Heart left ventricle (tissue), 16 donors: ENCODE measurements at regions not wholly inside any gene's neighbourhood (a gene's known extent, or its start where the extent isn't known, plus 50 kb on each side); places are given as distances from the start of the nearest gene placed in this dataset.
A peak's percentile ranks its signal among the peaks of the same experiment; 100 is the strongest.

Experiments used
- ATAC-seq, 4 donors: fragments of 200-7000 bp; cut with Tn5 transposase; one replicate each; pipeline ENCODE4 v1.9.1; 2020 to 2022; ENCODE audit warnings: moderate library complexity in 4 of 4, mild to moderate bottlenecking in 3 of 4, moderate number of reproducible peaks in 1 of 4
- DNase-seq, 5 donors: peaks; one replicate each; pipeline ENCODE4 v3.0.0-alpha.2; 2020
- H3K27ac ChIP-seq, 12 donors: fragments of 200-600 bp; sonication (generic) in 4 of 12; one replicate each; pipeline versions ENCODE4 v1.5.0 to v1.8.0; 2016 to 2022; ENCODE audit warnings: mild to moderate bottlenecking in 2 of 12
- H3K27me3 ChIP-seq, 9 donors: fragments of 200-600 bp; sonication (generic) in 2 of 9; one replicate each; pipeline versions ENCODE4 v1.5.1 to v1.8.0; 2016 to 2022; ENCODE audit warnings: mild to moderate bottlenecking in 3 of 9
- H3K36me3 ChIP-seq, 9 donors: fragments of 200-600 bp; sonication (generic) in 2 of 9; one replicate each; pipeline versions ENCODE4 v1.5.0 to v1.8.0; 2018 to 2022; ENCODE audit warnings: mild to moderate bottlenecking in 2 of 9
- H3K4me1 ChIP-seq, 12 donors: fragments of 200-600 bp; sonication (generic) in 4 of 12; one replicate each; pipeline versions ENCODE4 v1.5.0 to v1.8.0; 2016 to 2022; ENCODE audit warnings: mild to moderate bottlenecking in 3 of 12
- H3K4me3 ChIP-seq, 12 donors: fragments of 200-600 bp; sonication (generic) in 4 of 12; one replicate each; pipeline versions ENCODE4 v1.5.0 to v1.8.0; 2017 to 2022; ENCODE audit warnings: mild to moderate bottlenecking in 9 of 12, moderate library complexity in 4 of 12
- H3K9me3 ChIP-seq, 12 donors: fragments of 200-600 bp; sonication (generic) in 4 of 12; one replicate each; pipeline versions ENCODE4 v1.5.0 to v1.8.0; 2016 to 2022; ENCODE audit warnings: mild to moderate bottlenecking in 1 of 12
- CTCF ChIP-seq, 12 donors: fragments of 200-600 bp; sonication (generic) in 4 of 12; IDR thresholded peaks; one replicate each; pipeline versions ENCODE4 v1.5.0 to v1.8.0; 2018 to 2022; ENCODE audit warnings: antibody characterized with exemption in 12 of 12, mild to moderate bottlenecking in 5 of 12
- POLR2A ChIP-seq, 2 donors: fragments of 450-650 bp; IDR thresholded peaks; one replicate each; pipeline ENCODE4 v1.6.1; 2017; ENCODE audit warnings: antibody characterized with exemption in 2 of 2, mild to moderate bottlenecking in 2 of 2, moderate library complexity in 2 of 2
- WGBS, 4 donors: extraction: QIAGEN DNeasy Blood & Tissue Kit in 2 of 4; methylation state at CpG; one replicate each; pipeline versions ENCODE4 v1.1.5 to v1.1.7; 2013 to 2018; 5-methylcytosine and 5-hydroxymethylcytosine counted together
- intact Hi-C, 10 donors: fragments of 100-400 bp; cut with DNase I; formaldehyde crosslinking; loops; one replicate each; pipeline versions ENCODE4 v1.11.1 to v1.14.2; 2022
- microRNA counts, 2 donors: library from miRNA; unstranded; fragments of <30 nt; microRNA quantifications; one replicate each; lab custom pipeline; 2016
- donor health status: ischemic (EF 13 %, LVEDD 7.1; RV severe dilation, severe dysfunction).
- donor health status: healthy with polysubstance abuse.
- donor health status: DM: no; HTN: yes; CAD: no.
- donor health status: DM: no; HTN: no; CAD: no.
- donor health status: ischemic (EF 25% LVEDD 6.9; RV normal size, moderate dysfunction).
- donor health status: ischemic (EF 25% LVEDD 5.7; RV mildly dilated, moderate dysfunction).
- donor health status: healthy.
- donor health status: DM: yes; HTN: yes; CAD: no.
- donor health status: ischemic (EF 35%, LVEDD 5.7; RV mildly dilated, moderate dysfunction).
- donor health status: nonischemic (EF 11% LVEDD 7.7; RV severe dilation, severe dysfunction).
- donor health status: DM: yes; HTN: yes; CAD: no.
- donor health status: PGD.
- donor health status: ischemic (EF 29% LVEDD 5.4; RV normal size, mild dysfunction).
- donor health status: nonischemic (EF 23%, LVEDD 6.1; RV moderate dilation, normal function).

GRCh38 chr5:160508780-160509361 is 87.2 kb downstream of the PTTG1 start:
- TF ChIP-seq CTCF (IDR thresholded peaks at IDR 0.05) (peak; percentile 79 to 90 (median 84)), POLR2A (IDR thresholded peaks at IDR 0.05) (no peak)
- ATAC-seq (peak; percentile 65 to 80 (median 74)), DNase-seq (peak in 4 of 5 donors; percentile 35 to 55 (median 42))
- Histone ChIP-seq H3K36me3 (no peaks in the 10 kb centered on the region), H3K9me3 (no peaks in the 10 kb centered on the region), H3K4me3 (no peak overlapping the region), H3K4me1 (peaks cover 0 to 33% (median 0%) of the 10 kb centered on the region in 12 donors), H3K27me3 (peaks cover 0 to 8% (median 0%) of the 10 kb centered on the region in 9 donors), H3K27ac (no peak overlapping the region)
- intact Hi-C loops: loop anchor here in 5 of 10 donors (2.0 to 10.0 kb wide), 4 partner anchors 67 to 74 kb away; no protein-coding TSS in a partner anchor
- 6 to 8% (median 8%) methylated on average over 9 of the region's 9 CpGs for WGBS, 4 donors

- H3K36me3 ChIP-seq: no peaks in the 10 kb centered on the region
- DNase-seq (no peak), ATAC-seq (no peak)
- TF ChIP-seq CTCF (IDR thresholded peaks at IDR 0.05) (no peak), POLR2A (IDR thresholded peaks at IDR 0.05) (no peak)
- H3K27ac ChIP-seq: no peak overlapping the region
- intact Hi-C loops: no loop called here
- peaks cover 0 to 22% (median 0%) of the 10 kb centered on the region in 9 donors for H3K27me3 ChIP-seq
- H3K4me1 ChIP-seq: peaks cover 0 to 24% (median 0%) of the 10 kb centered on the region in 12 donors
- no peak overlapping the region for H3K4me3 ChIP-seq
- 37 to 75% (median 67%) methylated on average over 5 to 12 of the region's 12 CpGs for WGBS, 4 donors
- H3K9me3 ChIP-seq: no peaks in the 10 kb centered on the region
Measured at GRCh38 chr5:160511280-160511929, 89.8 kb downstream of the PTTG1 start.

MicroRNAs in the stretch of these regions (microRNA counts, 767-probe panel; counts per million panel counts)
- microRNA hsa-miR-146a-5p (lab: Ali Mortazavi, UCI): 1,984 to 2,237 counts per million in 2 donors
